Stimulated activated memory B cell treated with anti-CD40 and anti-IgM and Interleukin-4, amounts not matched to agents 10 μg/mL and 1 μg/mL and 100 μg/mL, for 72 hours (primary cell): ENCODE measurements at regions not wholly inside any gene's neighbourhood (a gene's known extent, or its start where the extent isn't known, plus 50 kb on each side); places are given as distances from the start of the nearest gene placed in this dataset.
"Not testable (repeated sequence)": the region's sequence is repeated elsewhere in the genome, so short reads cannot be mapped to it uniquely, and the experiment has no call there.

Experiments
- ATAC-seq: fragments of 150-1000 bp; cut with Tn5 transposase; 2 replicates; pipeline ENCODE4 v1.10.0; 2021
- H3K27ac Mint-ChIP-seq: one replicate; pipeline ENCODE4 v1.8.0; 2022; ENCODE audit warnings: mild to moderate bottlenecking, mixed read lengths
- H3K27me3 Mint-ChIP-seq: one replicate; pipeline ENCODE4 v1.8.0; 2022; ENCODE audit warnings: mixed read lengths
- H3K36me3 Mint-ChIP-seq: one replicate; pipeline ENCODE4 v1.8.0; 2022; ENCODE audit warnings: mixed read lengths
- H3K4me1 Mint-ChIP-seq: one replicate; pipeline ENCODE4 v1.8.0; 2022; ENCODE audit warnings: mixed read lengths
- H3K4me3 Mint-ChIP-seq: one replicate; pipeline ENCODE4 v1.8.0; 2022; ENCODE audit warnings: mild to moderate bottlenecking, moderate library complexity, mixed read lengths
- H3K9me3 Mint-ChIP-seq: one replicate; pipeline ENCODE4 v1.8.0; 2022; ENCODE audit warnings: mixed read lengths

- no peak for ATAC-seq
- Mint-ChIP-seq H3K9me3 (no peaks in the 10 kb centered on the region), H3K4me1 (no peaks in the 10 kb centered on the region), H3K27me3 (no peaks in the 10 kb centered on the region), H3K27ac (no peak overlapping the region), H3K36me3 (no peaks in the 10 kb centered on the region), H3K4me3 (no peak overlapping the region)
These were observed 163.4 kb upstream of the LRRC4C start for GRCh38 chr11:41622707-41623359.

- H3K27me3 Mint-ChIP-seq = no peaks in the 10 kb centered on the region
- no peak for ATAC-seq
- H3K27ac Mint-ChIP-seq = no peak overlapping the region
- no peak overlapping the region for H3K4me3 Mint-ChIP-seq
- H3K4me1 Mint-ChIP-seq = no peaks in the 10 kb centered on the region
- H3K9me3 Mint-ChIP-seq = peaks cover 5% of the 10 kb centered on the region
- no peaks in the 10 kb centered on the region for H3K36me3 Mint-ChIP-seq
These were observed 200.5 kb upstream of the LRRC4C start for GRCh38 chr11:41659985-41660384.

- Mint-ChIP-seq H3K36me3 (no peaks in the 10 kb centered on the region), H3K9me3 (peaks cover 3% of the 10 kb centered on the region), H3K27ac (no peak overlapping the region), H3K4me3 (no peak overlapping the region), H3K27me3 (no peaks in the 10 kb centered on the region), H3K4me1 (no peaks in the 10 kb centered on the region)
- ATAC-seq = no peak
These were observed 201.1 kb upstream of the LRRC4C start for GRCh38 chr11:41660585-41660984.

GRCh38 chr11:41665441-41666360 lies 206.2 kb upstream of the LRRC4C start:
- H3K36me3 Mint-ChIP-seq = no peaks in the 10 kb centered on the region
- H3K4me3 Mint-ChIP-seq = no peak overlapping the region
- ATAC-seq = no peak
- no peaks in the 10 kb centered on the region for H3K9me3 Mint-ChIP-seq
- no peaks in the 10 kb centered on the region for H3K4me1 Mint-ChIP-seq
- no peaks in the 10 kb centered on the region for H3K27me3 Mint-ChIP-seq
- H3K27ac Mint-ChIP-seq = no peak overlapping the region

GRCh38 chr11:41666951-41667653 lies 207.7 kb upstream of the LRRC4C start:
- Mint-ChIP-seq H3K27ac (no peak overlapping the region), H3K4me1 (no peaks in the 10 kb centered on the region), H3K9me3 (peaks cover 3% of the 10 kb centered on the region), H3K27me3 (no peaks in the 10 kb centered on the region), H3K4me3 (no peak overlapping the region), H3K36me3 (no peaks in the 10 kb centered on the region)
- ATAC-seq = no peak

GRCh38 chr11:41675205-41675604 lies 215.8 kb upstream of the LRRC4C start:
- Mint-ChIP-seq H3K27ac (no peak overlapping the region), H3K36me3 (no peaks in the 10 kb centered on the region), H3K4me3 (no peak overlapping the region), H3K9me3 (peaks cover 7% of the 10 kb centered on the region), H3K4me1 (no peaks in the 10 kb centered on the region), H3K27me3 (no peaks in the 10 kb centered on the region)
- no peak for ATAC-seq

- H3K4me3 Mint-ChIP-seq = no peak overlapping the region
- peaks cover 8% of the 10 kb centered on the region for H3K9me3 Mint-ChIP-seq
- no peaks in the 10 kb centered on the region for H3K4me1 Mint-ChIP-seq
- H3K27me3 Mint-ChIP-seq = no peaks in the 10 kb centered on the region
- no peak for ATAC-seq
- H3K36me3 Mint-ChIP-seq = no peaks in the 10 kb centered on the region
- no peak overlapping the region for H3K27ac Mint-ChIP-seq
These were observed 253.6 kb upstream of the LRRC4C start for GRCh38 chr11:41713030-41713429.

GRCh38 chr11:41714101-41714500 lies 254.6 kb upstream of the LRRC4C start:
- ATAC-seq = no peak
- Mint-ChIP-seq H3K9me3 (peaks cover 8% of the 10 kb centered on the region), H3K4me3 (no peak overlapping the region), H3K4me1 (no peaks in the 10 kb centered on the region), H3K27ac (no peak overlapping the region), H3K27me3 (no peaks in the 10 kb centered on the region), H3K36me3 (no peaks in the 10 kb centered on the region)

GRCh38 chr11:41716862-41717261 lies 257.4 kb upstream of the LRRC4C start:
- no peak overlapping the region for H3K27ac Mint-ChIP-seq
- no peaks in the 10 kb centered on the region for H3K36me3 Mint-ChIP-seq
- H3K9me3 Mint-ChIP-seq = peaks cover 8% of the 10 kb centered on the region
- H3K27me3 Mint-ChIP-seq = no peaks in the 10 kb centered on the region
- H3K4me1 Mint-ChIP-seq = no peaks in the 10 kb centered on the region
- no peak overlapping the region for H3K4me3 Mint-ChIP-seq
- ATAC-seq = no peak

- Mint-ChIP-seq H3K36me3 (no peaks in the 10 kb centered on the region), H3K9me3 (peaks cover 7% of the 10 kb centered on the region), H3K27ac (no peak overlapping the region), H3K4me3 (no peak overlapping the region), H3K4me1 (no peaks in the 10 kb centered on the region), H3K27me3 (no peaks in the 10 kb centered on the region)
- ATAC-seq = no peak
These were observed 261.3 kb upstream of the LRRC4C start for GRCh38 chr11:41720761-41721160.

- not testable (repeated sequence) for H3K36me3 Mint-ChIP-seq, H3K27me3 Mint-ChIP-seq, H3K27ac Mint-ChIP-seq, H3K4me1 Mint-ChIP-seq, H3K4me3 Mint-ChIP-seq, H3K9me3 Mint-ChIP-seq, ATAC-seq
These were observed 268.7 kb upstream of the LRRC4C start for GRCh38 chr11:41728161-41728560.

GRCh38 chr11:41775296-41775695 lies 315.8 kb upstream of the LRRC4C start:
- H3K4me3 Mint-ChIP-seq = no peak overlapping the region
- H3K9me3 Mint-ChIP-seq = peaks cover 7% of the 10 kb centered on the region
- ATAC-seq = no peak
- no peaks in the 10 kb centered on the region for H3K27me3 Mint-ChIP-seq
- H3K27ac Mint-ChIP-seq = no peak overlapping the region
- no peaks in the 10 kb centered on the region for H3K4me1 Mint-ChIP-seq
- no peaks in the 10 kb centered on the region for H3K36me3 Mint-ChIP-seq

- no peak for ATAC-seq
- Mint-ChIP-seq H3K4me3 (no peak overlapping the region), H3K27me3 (no peaks in the 10 kb centered on the region), H3K9me3 (peaks cover 7% of the 10 kb centered on the region), H3K27ac (no peak overlapping the region), H3K36me3 (no peaks in the 10 kb centered on the region), H3K4me1 (no peaks in the 10 kb centered on the region)
These were observed 320.0 kb upstream of the LRRC4C start for GRCh38 chr11:41779401-41779960.

GRCh38 chr11:41781441-41781840 lies 322.0 kb upstream of the LRRC4C start:
- Mint-ChIP-seq H3K4me1 (no peaks in the 10 kb centered on the region), H3K27ac (no peak overlapping the region), H3K4me3 (no peak overlapping the region), H3K9me3 (peaks cover 4% of the 10 kb centered on the region), H3K36me3 (no peaks in the 10 kb centered on the region), H3K27me3 (no peaks in the 10 kb centered on the region)
- ATAC-seq = no peak
